SJSA1 (cell line): ENCODE measurements at regions not wholly inside any gene's neighbourhood (a gene's known extent, or its start where the extent isn't known, plus 50 kb on each side); places are given as distances from the start of the nearest gene placed in this dataset.
"Not testable (repeated sequence)": the region's sequence is repeated elsewhere in the genome, so short reads cannot be mapped to it uniquely, and the experiment has no call there.

Experiments
- DNase-seq, 2 experiments: peaks; one replicate each; pipeline ENCODE4 v3.0.0-alpha.2; 2015 to 2020; ENCODE audit warnings: low spot score in 2 of 2, low read depth in 1 of 2
- H3K27ac ChIP-seq: fragments of 250-450 bp; sonication (Bioruptor Pico); 2 replicates; pipeline ENCODE4 v1.5.1; 2020; ENCODE audit warnings: mild to moderate bottlenecking, moderate library complexity
- H3K27me3 ChIP-seq: fragments of 250-450 bp; sonication (Bioruptor Pico); replicated peaks from 2 replicates; pipeline ENCODE4 v1.5.1; 2020; ENCODE audit warnings: mild to moderate bottlenecking, moderate library complexity
- H3K36me3 ChIP-seq: fragments of 250-450 bp; sonication (Bioruptor Pico); 2 replicates; pipeline ENCODE4 v1.5.1; 2020; ENCODE audit warnings: mild to moderate bottlenecking
- H3K4me1 ChIP-seq: fragments of 250-450 bp; sonication (Bioruptor Pico); replicated peaks from 2 replicates; pipeline ENCODE4 v1.6.1; 2021; ENCODE audit warnings: mild to moderate bottlenecking
- H3K4me3 ChIP-seq: fragments of 250-450 bp; sonication (Bioruptor Pico); 2 replicates; pipeline ENCODE4 v1.5.1; 2020; ENCODE audit warnings: mild to moderate bottlenecking
- H3K9me3 ChIP-seq: fragments of 250-450 bp; sonication (Bioruptor Pico); replicated peaks from 2 replicates; pipeline ENCODE4 v1.5.1; 2020; ENCODE audit warnings: mild to moderate bottlenecking

DNA sequence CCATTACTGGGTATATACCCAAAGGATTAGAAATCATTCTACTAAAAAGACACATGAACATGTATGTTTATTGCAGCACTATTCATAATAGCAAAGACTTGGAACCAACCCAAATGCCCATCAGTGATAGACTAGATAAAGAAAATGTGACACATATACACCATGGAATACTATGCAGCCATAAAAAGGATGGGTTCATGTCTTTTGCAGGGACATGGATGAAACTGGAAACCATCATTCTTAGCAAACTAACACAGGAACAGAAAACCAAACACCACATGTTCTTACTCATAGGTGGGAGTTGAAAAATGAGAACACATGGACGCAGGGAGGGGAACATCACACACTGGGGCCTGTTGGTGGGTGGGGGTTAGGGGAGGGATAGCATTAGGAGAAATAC, 92.9 kb upstream of the ZNF648 start:
- H3K27me3 ChIP-seq, H3K4me1 ChIP-seq, DNase-seq, H3K4me3 ChIP-seq, H3K36me3 ChIP-seq, H3K9me3 ChIP-seq, H3K27ac ChIP-seq: not testable (repeated sequence)

- H3K9me3 ChIP-seq: no peaks in the 10 kb centered on the region
- no peaks in the 10 kb centered on the region for H3K36me3 ChIP-seq
- H3K27ac ChIP-seq: no peak overlapping the region
- no peak overlapping the region for H3K4me3 ChIP-seq
- DNase-seq: no peak
- no peaks in the 10 kb centered on the region for H3K27me3 ChIP-seq
- no peaks in the 10 kb centered on the region for H3K4me1 ChIP-seq
Measured at GRCh38 chr1:182149411-182149965, 88.0 kb upstream of the ZNF648 start.

DNA sequence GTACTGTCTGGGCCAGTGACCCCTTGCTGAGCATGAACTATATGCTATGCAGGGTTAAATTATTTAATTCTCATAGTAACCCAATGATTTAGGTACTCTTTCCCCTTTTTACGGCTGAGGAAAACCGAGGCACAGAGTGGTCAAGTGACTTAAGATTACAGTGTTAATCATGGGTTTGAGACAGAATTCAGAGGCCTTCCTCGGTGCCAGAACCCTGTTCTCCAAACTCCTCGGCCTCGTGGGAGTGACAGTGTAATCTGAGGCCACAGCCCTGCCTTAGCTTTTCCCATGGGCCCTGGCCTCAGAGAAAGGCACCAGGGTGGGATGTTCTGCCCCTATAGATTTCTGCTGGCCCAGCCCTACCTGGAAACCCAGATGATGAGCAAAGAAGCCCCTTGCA, 86.4 kb upstream of the ZNF648 start:
- Histone ChIP-seq H3K27me3 (no peaks in the 10 kb centered on the region), H3K36me3 (no peaks in the 10 kb centered on the region), H3K27ac (no peak overlapping the region), H3K4me3 (no peak overlapping the region), H3K4me1 (no peaks in the 10 kb centered on the region), H3K9me3 (no peaks in the 10 kb centered on the region)
- DNase-seq: no peak

DNA sequence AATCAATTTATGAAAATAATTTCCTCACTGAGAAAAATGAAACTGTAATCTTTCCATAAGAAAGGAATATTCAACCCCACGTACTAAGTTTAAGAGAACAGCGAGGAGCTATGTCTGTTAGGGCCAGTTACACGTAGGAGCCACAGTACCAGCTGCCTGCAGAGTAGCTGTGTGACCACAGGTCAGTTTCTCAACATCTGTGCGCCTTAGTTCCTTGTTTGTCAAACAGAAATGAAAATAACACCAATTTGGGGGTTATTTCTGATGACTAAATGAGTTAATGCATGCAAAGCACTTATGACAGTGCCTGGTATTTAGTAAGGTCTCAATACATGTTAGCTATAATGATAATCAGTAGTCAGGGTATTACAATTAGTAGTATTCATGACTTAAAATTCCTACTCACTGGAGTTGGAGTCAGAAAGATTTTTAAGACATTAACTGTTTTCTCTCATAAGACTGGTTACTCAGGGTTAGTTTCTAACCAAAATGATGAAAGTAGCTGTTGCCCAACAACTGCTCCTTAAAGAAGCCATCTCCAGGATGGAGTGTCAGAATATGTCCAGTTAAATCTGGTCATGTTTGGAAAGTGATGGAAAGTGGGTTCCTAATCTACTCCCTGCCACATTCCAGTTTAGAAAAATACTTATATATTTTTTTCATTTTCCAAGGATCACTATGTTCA, 85.8 kb upstream of the ZNF648 start:
- Histone ChIP-seq H3K36me3 (no peaks in the 10 kb centered on the region), H3K27ac (no peak overlapping the region), H3K4me1 (no peaks in the 10 kb centered on the region), H3K9me3 (no peaks in the 10 kb centered on the region), H3K27me3 (no peaks in the 10 kb centered on the region), H3K4me3 (no peak overlapping the region)
- DNase-seq: no peak

- H3K36me3 ChIP-seq: no peaks in the 10 kb centered on the region
- no peak overlapping the region for H3K27ac ChIP-seq
- DNase-seq: no peak
- no peak overlapping the region for H3K4me3 ChIP-seq
- no peaks in the 10 kb centered on the region for H3K4me1 ChIP-seq
- no peaks in the 10 kb centered on the region for H3K27me3 ChIP-seq
- no peaks in the 10 kb centered on the region for H3K9me3 ChIP-seq
Measured at GRCh38 chr1:182146286-182146685, 84.8 kb upstream of the ZNF648 start.

DNA sequence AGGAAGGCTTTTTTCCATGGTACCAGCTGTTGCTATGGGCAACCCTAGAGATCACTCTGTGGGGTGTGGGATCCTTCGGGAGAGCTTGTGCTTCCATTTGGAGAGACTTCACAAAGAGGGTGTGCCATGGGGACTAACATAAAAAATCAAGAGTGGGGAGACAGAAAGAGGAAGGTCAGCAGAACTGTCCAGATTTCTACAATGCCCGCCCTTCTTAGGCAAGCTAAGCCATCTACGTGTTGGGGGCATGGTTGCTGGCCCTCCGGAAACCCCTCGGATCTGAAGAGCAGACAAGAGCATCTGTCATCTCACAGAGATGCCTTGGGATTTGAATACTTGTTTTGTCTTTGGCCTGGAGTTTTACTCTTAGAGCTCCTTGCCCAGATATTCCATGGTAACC, 83.9 kb upstream of the ZNF648 start:
- Histone ChIP-seq H3K27ac (no peak overlapping the region), H3K4me1 (no peaks in the 10 kb centered on the region), H3K9me3 (no peaks in the 10 kb centered on the region), H3K36me3 (no peaks in the 10 kb centered on the region), H3K27me3 (no peaks in the 10 kb centered on the region), H3K4me3 (no peak overlapping the region)
- no peak for DNase-seq

GRCh38 chr1:182144646-182145030, 83.1 kb upstream of the ZNF648 start:
- no peak overlapping the region for H3K4me3 ChIP-seq
- H3K27ac ChIP-seq: no peak overlapping the region
- H3K36me3 ChIP-seq: no peaks in the 10 kb centered on the region
- no peak for DNase-seq
- no peaks in the 10 kb centered on the region for H3K27me3 ChIP-seq
- H3K4me1 ChIP-seq: no peaks in the 10 kb centered on the region
- H3K9me3 ChIP-seq: no peaks in the 10 kb centered on the region

DNA sequence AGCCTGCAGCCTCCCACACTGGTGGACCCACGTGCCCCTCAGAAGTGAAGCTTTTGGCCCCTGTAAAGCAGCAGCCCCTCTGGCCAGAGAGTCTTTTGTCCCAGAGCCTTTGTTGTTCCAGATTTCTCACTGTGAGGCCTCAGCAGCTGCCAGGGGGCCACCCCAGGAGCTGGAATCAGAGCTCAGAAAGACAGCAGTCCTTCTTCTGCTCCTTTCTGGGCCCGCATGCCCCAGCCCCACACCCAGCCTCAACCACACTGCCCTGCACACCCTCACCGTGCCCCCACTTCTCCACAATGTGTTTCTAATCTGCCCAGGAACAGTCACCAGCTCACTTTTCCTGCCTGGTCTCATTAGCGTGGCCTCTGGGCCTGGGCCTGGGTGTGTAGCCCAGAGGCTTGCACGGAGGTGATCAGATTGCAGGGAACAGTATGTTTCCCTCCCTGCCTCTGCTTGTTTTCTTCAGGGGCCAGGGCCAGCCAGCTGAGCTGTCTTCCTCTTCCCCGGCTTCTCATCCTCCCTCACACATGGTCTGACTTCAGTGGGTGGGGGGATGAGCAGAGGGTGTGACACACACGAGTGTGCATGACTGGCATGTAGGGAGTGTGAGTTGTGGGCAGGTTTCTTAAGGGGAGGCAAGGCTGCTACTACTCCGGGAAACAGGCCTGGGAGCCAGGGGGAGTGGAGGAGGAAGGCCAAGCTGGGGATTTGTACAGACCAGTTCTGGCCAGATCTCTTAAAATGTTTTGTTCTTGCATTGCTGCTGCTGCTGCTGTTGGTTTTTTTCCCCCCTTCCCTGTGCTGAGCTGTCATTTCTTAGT, 82.5 kb upstream of the ZNF648 start:
- Histone ChIP-seq H3K36me3 (no peaks in the 10 kb centered on the region), H3K27ac (no peak overlapping the region), H3K27me3 (no peaks in the 10 kb centered on the region), H3K4me1 (no peaks in the 10 kb centered on the region), H3K9me3 (no peaks in the 10 kb centered on the region), H3K4me3 (no peak overlapping the region)
- DNase-seq: no peak

- H3K27ac ChIP-seq: no peak overlapping the region
- H3K36me3 ChIP-seq: no peaks in the 10 kb centered on the region
- H3K9me3 ChIP-seq: no peaks in the 10 kb centered on the region
- no peaks in the 10 kb centered on the region for H3K27me3 ChIP-seq
- no peaks in the 10 kb centered on the region for H3K4me1 ChIP-seq
- no peak overlapping the region for H3K4me3 ChIP-seq
- peak; percentile 57 to 81 for DNase-seq
Measured at GRCh38 chr1:182143154-182143657, 81.7 kb upstream of the ZNF648 start.

GRCh38 chr1:182142621-182143020, 81.1 kb upstream of the ZNF648 start:
- Histone ChIP-seq H3K36me3 (no peaks in the 10 kb centered on the region), H3K4me1 (no peaks in the 10 kb centered on the region), H3K4me3 (no peak overlapping the region), H3K9me3 (no peaks in the 10 kb centered on the region), H3K27me3 (no peaks in the 10 kb centered on the region), H3K27ac (no peak overlapping the region)
- no peak for DNase-seq

- DNase-seq: no peak
- no peak overlapping the region for H3K4me3 ChIP-seq
- no peaks in the 10 kb centered on the region; the same call in 1 of the 2 replicates for H3K27me3 ChIP-seq
- no peaks in the 10 kb centered on the region for H3K4me1 ChIP-seq
- H3K36me3 ChIP-seq: no peaks in the 10 kb centered on the region
- H3K9me3 ChIP-seq: no peaks in the 10 kb centered on the region
- H3K27ac ChIP-seq: no peak overlapping the region
Measured at GRCh38 chr1:182141040-182141439, 79.5 kb upstream of the ZNF648 start.

GRCh38 chr1:182139496-182139895, 78.0 kb upstream of the ZNF648 start:
- no peaks in the 10 kb centered on the region for H3K9me3 ChIP-seq
- DNase-seq: no peak
- no peak overlapping the region for H3K4me3 ChIP-seq
- H3K4me1 ChIP-seq: no peaks in the 10 kb centered on the region
- H3K27me3 ChIP-seq: no peaks in the 10 kb centered on the region; the same call in 1 of the 2 replicates
- no peak overlapping the region for H3K27ac ChIP-seq
- no peaks in the 10 kb centered on the region for H3K36me3 ChIP-seq

DNA sequence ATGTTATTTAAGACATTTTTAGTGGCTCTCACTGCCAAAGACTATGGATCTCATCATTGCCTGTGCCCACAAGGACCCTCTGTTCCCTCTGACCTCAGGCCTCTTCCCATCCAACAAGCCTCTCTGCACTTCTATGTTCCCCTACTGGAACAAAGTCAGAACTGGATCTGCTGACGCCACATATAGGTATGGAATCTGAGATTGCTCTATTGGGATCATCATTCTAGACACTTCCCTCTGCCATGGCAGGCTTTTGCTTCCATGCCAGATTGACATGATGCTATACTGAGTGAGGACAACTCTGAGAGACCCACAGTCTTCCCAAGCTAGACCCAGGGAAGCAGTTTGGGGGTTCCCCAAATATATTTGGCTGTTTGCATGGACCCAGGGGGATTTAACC, 76.0 kb upstream of the ZNF648 start:
- Histone ChIP-seq H3K27me3 (no peaks in the 10 kb centered on the region; the same call in 1 of the 2 replicates), H3K4me1 (no peaks in the 10 kb centered on the region), H3K9me3 (0 out of 2 replicates have a peak, but pooled peaks cover 7% of the 10 kb centered on the region), H3K4me3 (no peak overlapping the region), H3K27ac (no peak overlapping the region), H3K36me3 (no peaks in the 10 kb centered on the region)
- DNase-seq: no peak

DNA sequence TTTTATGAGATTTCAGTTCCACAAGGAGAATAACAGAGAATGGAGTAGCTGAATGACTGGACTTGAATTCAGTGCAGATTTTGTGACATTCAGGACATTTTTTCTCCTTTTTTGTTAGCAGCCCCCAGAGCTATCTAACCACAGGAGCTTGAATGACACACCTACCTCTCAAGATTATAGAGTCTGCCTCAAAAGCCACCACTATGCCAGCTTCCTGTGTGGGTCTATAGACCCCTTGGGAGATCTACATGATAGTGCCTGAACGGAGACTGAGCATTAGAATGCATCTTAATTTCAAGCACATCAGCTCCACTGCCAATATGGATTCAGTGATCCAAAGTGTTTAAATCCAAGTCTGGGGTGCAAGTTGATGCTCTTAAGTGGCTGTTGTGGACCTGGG, 74.4 kb upstream of the ZNF648 start:
- H3K27me3 ChIP-seq: no peaks in the 10 kb centered on the region; the same call in 1 of the 2 replicates
- 0 out of 2 replicates have a peak, but pooled peaks cover 7% of the 10 kb centered on the region for H3K9me3 ChIP-seq
- no peak for DNase-seq

More for the DNA sequence above, 74.4 kb upstream of the ZNF648 start:
- Histone ChIP-seq H3K27ac (no peak overlapping the region), H3K36me3 (no peaks in the 10 kb centered on the region), H3K4me1 (no peaks in the 10 kb centered on the region), H3K4me3 (no peak overlapping the region)
